PC-9 (cell line): ENCODE measurements at regions not wholly inside any gene's neighbourhood (a gene's known extent, or its start where the extent isn't known, plus 50 kb on each side); places are given as distances from the start of the nearest gene placed in this dataset.

Source experiments
- BruUV-seq: library from RNA; stranded (reverse); fragments of 400-500 nt; replicated peaks from 2 replicates; lab custom pipeline; 2021; lab: Mats Ljungman, UMichigan
- CTCF ChIA-PET: fragments of 300-600 bp; sonication (Branson Sonifier 250); formaldehyde crosslinking; loops from one replicate; lab custom pipeline; 2022; ENCODE audit warnings: antibody characterized with exemption; lab: Charles Lee
- POLR2A ChIA-PET: fragments of 300-600 bp; sonication (Branson Sonifier 250); formaldehyde crosslinking; loops from one replicate; lab custom pipeline; 2022; ENCODE audit warnings: antibody characterized with exemption; ENCODE audit not compliant: unreplicated experiment; lab: Charles Lee
- DNase-seq, 2 experiments: peaks; one replicate each; pipeline versions ENCODE4 v3.0.0 to v3.0.0-alpha.2; 2015 to 2022; ENCODE audit warnings: mixed read lengths in 1 of 2
- H2AFZ ChIP-seq: fragments of 200-600 bp; sonication (generic); 2 replicates; pipeline ENCODE4 v1.8.1; 2017; ENCODE audit warnings: antibody characterized with exemption
- H3F3A ChIP-seq: fragments of 200-600 bp; sonication (generic); 2 replicates; pipeline ENCODE4 v1.8.1; 2017; ENCODE audit warnings: antibody characterized with exemption, mild to moderate bottlenecking, low read depth; ENCODE audit not compliant: insufficient read depth
- H3K27ac ChIP-seq: fragments of 200-600 bp; sonication (generic); 2 replicates; pipeline ENCODE4 v1.6.1; 2016; ENCODE audit warnings: mixed run types
- H3K27me3 ChIP-seq: fragments of 200-600 bp; sonication (generic); 2 replicates; pipeline ENCODE4 v1.6.1; 2016; ENCODE audit warnings: low read depth, mixed run types; ENCODE audit not compliant: insufficient read depth
- H3K36me3 ChIP-seq: fragments of 200-600 bp; sonication (generic); 2 replicates; pipeline ENCODE4 v1.6.1; 2016; ENCODE audit warnings: low read depth, mixed run types
- H3K4me1 ChIP-seq: fragments of 200-600 bp; sonication (generic); replicated peaks from 2 replicates; pipeline ENCODE4 v1.6.1; 2016; ENCODE audit warnings: mixed run types; ENCODE audit not compliant: insufficient read depth
- H3K4me2 ChIP-seq: fragments of 200-600 bp; sonication (generic); 2 replicates; pipeline ENCODE4 v1.6.1; 2017; ENCODE audit warnings: mixed run types
- H3K4me3 ChIP-seq: fragments of 200-600 bp; sonication (generic); 2 replicates; pipeline ENCODE4 v1.6.1; 2016; ENCODE audit warnings: mixed run types
- H3K79me2 ChIP-seq: fragments of 200-600 bp; sonication (generic); 2 replicates; pipeline ENCODE4 v1.6.1; 2017; ENCODE audit warnings: low read depth, mixed run types
- H3K9me2 ChIP-seq: fragments of 200-600 bp; sonication (generic); 2 replicates; pipeline ENCODE4 v1.8.1; 2017; ENCODE audit warnings: mild to moderate bottlenecking; ENCODE audit not compliant: insufficient read depth
- H3K9me3 ChIP-seq: fragments of 200-600 bp; sonication (generic); 2 replicates; pipeline ENCODE4 v1.8.1; 2016; ENCODE audit warnings: low read depth; ENCODE audit not compliant: insufficient read depth
- H4K20me1 ChIP-seq: fragments of 200-600 bp; sonication (generic); 2 replicates; pipeline ENCODE4 v1.8.1; 2017; ENCODE audit not compliant: insufficient read depth
- EZH2 ChIP-seq: fragments of 200-600 bp; sonication (generic); IDR thresholded peaks from 2 replicates; pipeline ENCODE4 v1.8.0; 2017; ENCODE audit warnings: antibody characterized with exemption, low read depth
- intact Hi-C: fragments of 100-400 bp; cut with micrococcal nuclease; formaldehyde crosslinking; loops from one replicate; pipeline ENCODE4 v1.10.0; 2022; ENCODE audit not compliant: unreplicated experiment
- TF ChIP-seq, protein P1 (sequence below): fragments of 200-600 bp; sonication (generic); conservative IDR thresholded peaks from 2 replicates; pipeline ENCODE4 v1.6.1; 2017; ENCODE audit warnings: mixed run types, antibody characterized with exemption, mild to moderate bottlenecking, moderate library complexity

DNA sequence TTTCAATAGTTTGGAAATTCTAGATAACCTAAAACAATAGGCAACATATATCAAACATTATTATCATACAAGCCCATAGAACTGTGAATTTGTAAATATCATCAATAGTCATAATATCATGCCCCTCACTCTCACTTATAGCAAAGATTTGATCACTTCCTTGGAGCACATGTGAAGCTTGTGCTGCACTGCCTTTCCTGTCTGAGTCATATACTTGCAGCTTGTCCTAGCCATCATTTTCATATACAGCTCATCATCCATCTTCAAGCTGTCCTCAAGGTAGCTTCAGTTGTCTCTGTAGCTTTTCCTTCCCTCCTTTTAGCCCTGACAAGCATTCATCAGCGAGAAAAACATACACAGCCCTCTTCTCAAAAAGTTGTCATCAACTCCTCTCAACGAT lies 746.5 kb upstream of the FOXG1 start:
- ChIA-PET CTCF (no interaction called here), POLR2A (no interaction called here)
- no TSS peak for BruUV-seq
- Histone ChIP-seq H2AFZ (no peak overlapping the region), H3K36me3 (no peaks in the 10 kb centered on the region), H3K4me2 (no peak overlapping the region), H3K4me1 (no peaks in the 10 kb centered on the region), H3K9me3 (no peaks in the 10 kb centered on the region), H3K79me2 (no peaks in the 10 kb centered on the region), H3K9me2 (no peaks in the 10 kb centered on the region), H3F3A (no peaks in the 10 kb centered on the region), H3K4me3 (no peak overlapping the region), H3K27ac (no peak overlapping the region), H4K20me1 (no peaks in the 10 kb centered on the region), H3K27me3 (no peaks in the 10 kb centered on the region)
- intact Hi-C loops: no loop called here
- TF ChIP-seq, protein P1, sequence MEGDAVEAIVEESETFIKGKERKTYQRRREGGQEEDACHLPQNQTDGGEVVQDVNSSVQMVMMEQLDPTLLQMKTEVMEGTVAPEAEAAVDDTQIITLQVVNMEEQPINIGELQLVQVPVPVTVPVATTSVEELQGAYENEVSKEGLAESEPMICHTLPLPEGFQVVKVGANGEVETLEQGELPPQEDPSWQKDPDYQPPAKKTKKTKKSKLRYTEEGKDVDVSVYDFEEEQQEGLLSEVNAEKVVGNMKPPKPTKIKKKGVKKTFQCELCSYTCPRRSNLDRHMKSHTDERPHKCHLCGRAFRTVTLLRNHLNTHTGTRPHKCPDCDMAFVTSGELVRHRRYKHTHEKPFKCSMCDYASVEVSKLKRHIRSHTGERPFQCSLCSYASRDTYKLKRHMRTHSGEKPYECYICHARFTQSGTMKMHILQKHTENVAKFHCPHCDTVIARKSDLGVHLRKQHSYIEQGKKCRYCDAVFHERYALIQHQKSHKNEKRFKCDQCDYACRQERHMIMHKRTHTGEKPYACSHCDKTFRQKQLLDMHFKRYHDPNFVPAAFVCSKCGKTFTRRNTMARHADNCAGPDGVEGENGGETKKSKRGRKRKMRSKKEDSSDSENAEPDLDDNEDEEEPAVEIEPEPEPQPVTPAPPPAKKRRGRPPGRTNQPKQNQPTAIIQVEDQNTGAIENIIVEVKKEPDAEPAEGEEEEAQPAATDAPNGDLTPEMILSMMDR: no peak
- no peak for TF ChIP-seq EZH2
- no peak for DNase-seq

DNA sequence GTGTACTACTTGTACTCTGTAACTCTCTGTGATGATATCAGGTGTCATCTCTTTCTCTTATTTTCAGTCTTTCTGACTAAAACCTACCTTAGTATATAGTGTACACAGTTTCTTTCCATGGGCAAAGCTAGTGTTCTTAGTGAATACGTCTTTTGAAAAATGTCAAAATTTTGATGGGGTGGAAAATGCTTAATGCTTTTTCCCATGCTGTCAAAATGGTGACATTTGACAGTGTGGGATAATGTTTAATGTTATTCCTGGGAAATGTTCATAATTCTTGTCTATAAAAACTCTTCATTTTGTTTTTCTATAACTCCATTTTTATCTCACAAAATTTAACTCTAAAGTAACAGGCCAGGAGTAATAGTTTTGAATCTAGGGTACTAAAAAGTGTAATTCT lies 742.7 kb upstream of the FOXG1 start:
- no peaks in the 10 kb centered on the region for H3K4me1 ChIP-seq
- ChIA-PET POLR2A (no interaction called here), CTCF (no interaction called here)

DNA sequence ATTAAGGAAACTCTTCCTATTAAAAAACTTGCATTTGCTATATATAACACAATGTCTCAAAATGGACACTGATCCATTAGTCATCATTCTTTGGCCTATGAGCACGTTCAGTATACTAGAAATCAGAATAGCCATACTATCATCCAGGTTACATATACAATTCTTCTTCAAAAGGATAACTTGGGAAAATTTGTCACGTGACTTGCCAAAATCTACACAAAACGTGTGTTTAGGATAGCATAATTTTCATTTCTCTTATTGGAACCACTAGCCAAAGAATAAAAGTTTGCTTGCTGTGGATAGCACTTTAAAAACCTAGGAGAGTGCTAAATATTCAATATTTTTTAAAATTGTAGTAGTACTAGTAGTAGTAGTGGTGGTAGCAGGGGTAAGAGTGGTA lies 714.3 kb upstream of the FOXG1 start:
- Histone ChIP-seq H4K20me1 (no peaks in the 10 kb centered on the region), H3K4me2 (no peak overlapping the region), H2AFZ (no peak overlapping the region), H3F3A (no peaks in the 10 kb centered on the region), H3K79me2 (no peaks in the 10 kb centered on the region), H3K4me1 (no peaks in the 10 kb centered on the region), H3K27ac (no peak overlapping the region), H3K4me3 (no peak overlapping the region), H3K27me3 (no peaks in the 10 kb centered on the region), H3K36me3 (no peaks in the 10 kb centered on the region), H3K9me2 (no peaks in the 10 kb centered on the region), H3K9me3 (no peaks in the 10 kb centered on the region)
- BruUV-seq: no TSS peak
- no peak for TF ChIP-seq EZH2
- TF ChIP-seq, protein P1: no peak
- CTCF ChIA-PET: no interaction called here
- intact Hi-C loops: no loop called here
- no peak for DNase-seq
- POLR2A ChIA-PET: no interaction called here

More for the DNA sequence above, 742.7 kb upstream of the FOXG1 start:
- no peaks in the 10 kb centered on the region for H3F3A ChIP-seq
- no peaks in the 10 kb centered on the region for H3K27me3 ChIP-seq
- no peaks in the 10 kb centered on the region for H3K36me3 ChIP-seq
- H3K4me2 ChIP-seq: no peak overlapping the region
- H3K4me3 ChIP-seq: no peak overlapping the region
- no peaks in the 10 kb centered on the region for H4K20me1 ChIP-seq
- no peak for DNase-seq
- H3K9me3 ChIP-seq: no peaks in the 10 kb centered on the region
- no peaks in the 10 kb centered on the region for H3K9me2 ChIP-seq
- TF ChIP-seq, protein P1: no peak
- TF ChIP-seq EZH2: no peak
- intact Hi-C loops: no loop called here
- H3K27ac ChIP-seq: no peak overlapping the region
- no peaks in the 10 kb centered on the region for H3K79me2 ChIP-seq
- no peak overlapping the region for H2AFZ ChIP-seq
- BruUV-seq: no TSS peak
